ENCODE measurements at regions not wholly inside any gene's neighbourhood (a gene's known extent, or its start where the extent isn't known, plus 50 kb on each side); places are given as distances from the start of the nearest gene placed in this dataset.

DNA sequence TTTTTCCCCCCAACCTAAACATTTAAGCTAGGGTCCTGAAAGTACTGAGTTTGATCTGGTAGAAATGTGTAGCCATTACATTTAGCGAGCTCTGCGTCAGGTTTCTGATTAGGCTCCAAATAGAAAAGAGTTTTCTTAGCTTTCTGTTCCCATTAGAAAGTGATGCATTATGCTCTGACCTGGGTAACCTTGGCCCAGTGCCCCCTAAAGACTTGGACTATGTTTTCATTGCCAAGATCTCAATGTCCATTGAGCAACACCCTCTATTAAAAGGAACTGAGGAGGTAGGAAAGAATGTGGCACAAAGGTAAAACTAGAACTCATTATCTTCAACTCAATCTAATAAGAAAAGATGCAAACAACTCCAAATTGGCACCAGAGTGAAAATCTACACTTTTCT is 358.9 kb upstream of the PCSK5 start:
- H3K4me1 ChIP-seq (ENCODE audit: control insufficient read depth in 1 of 2, insufficient read depth in 2 of 2, low read length in 2 of 2), result no peaks in the 10 kb centered on the region
- H3K36me3 ChIP-seq (ENCODE audit: control insufficient read depth in 1 of 2, insufficient read depth in 2 of 2, low read length in 2 of 2), result no peaks in the 10 kb centered on the region
- H3K9me3 ChIP-seq (ENCODE audit: insufficient read depth, low read depth, low read length), result no peaks in the 10 kb centered on the region
- H3K79me1 ChIP-seq (ENCODE audit: low read length), result no peaks in the 10 kb centered on the region
- H3K27ac ChIP-seq (ENCODE audit: low read depth, low read length), result no peak overlapping the region
- H2BK12ac ChIP-seq (ENCODE audit: low read length), result no peak overlapping the region
- DNase-seq, result no peak
- no peak overlapping the region for H2BK120ac ChIP-seq (ENCODE audit: insufficient read depth, low read length, poor library complexity)
- no peak overlapping the region for H3K4ac ChIP-seq (ENCODE audit: low read depth, low read length)
- no peak overlapping the region for H3K4me2 ChIP-seq (ENCODE audit: low read length)
- no peak overlapping the region for H2AFZ ChIP-seq (ENCODE audit: insufficient read depth, low read length, poor library complexity)
- no peaks in the 10 kb centered on the region for H3K79me2 ChIP-seq (ENCODE audit: control insufficient read depth, insufficient read depth, low read length, poor library complexity)
- H3K18ac ChIP-seq (ENCODE audit: low read length), result no peak overlapping the region
- no peak overlapping the region for H3K23ac ChIP-seq (ENCODE audit: low read length)
- no peak overlapping the region for H3K14ac ChIP-seq (ENCODE audit: low read length)
- WGBS (ENCODE audit: extremely low coverage, insufficient coverage, insufficient read length), result no CpG with 5 or more reads among the region's 2 CpGs
- no peak overlapping the region for H3K9ac ChIP-seq (ENCODE audit: low read length)
- no peak overlapping the region for H4K91ac ChIP-seq (ENCODE audit: low read depth, low read length)
- H4K8ac ChIP-seq (ENCODE audit: low read depth, low read length), result no peak overlapping the region
- no peak overlapping the region for H2AK5ac ChIP-seq (ENCODE audit: low read length)
- no peak overlapping the region for H4K12ac ChIP-seq (ENCODE audit: low read depth, low read length)
- H3K27me3 ChIP-seq (ENCODE audit: insufficient read depth, low read length), result no peaks in the 10 kb centered on the region
- H3K4me3 ChIP-seq (ENCODE audit: low read depth, low read length), result no peak overlapping the region
- no peak overlapping the region for H2BK5ac ChIP-seq (ENCODE audit: low read depth, low read length, poor library complexity)

DNA sequence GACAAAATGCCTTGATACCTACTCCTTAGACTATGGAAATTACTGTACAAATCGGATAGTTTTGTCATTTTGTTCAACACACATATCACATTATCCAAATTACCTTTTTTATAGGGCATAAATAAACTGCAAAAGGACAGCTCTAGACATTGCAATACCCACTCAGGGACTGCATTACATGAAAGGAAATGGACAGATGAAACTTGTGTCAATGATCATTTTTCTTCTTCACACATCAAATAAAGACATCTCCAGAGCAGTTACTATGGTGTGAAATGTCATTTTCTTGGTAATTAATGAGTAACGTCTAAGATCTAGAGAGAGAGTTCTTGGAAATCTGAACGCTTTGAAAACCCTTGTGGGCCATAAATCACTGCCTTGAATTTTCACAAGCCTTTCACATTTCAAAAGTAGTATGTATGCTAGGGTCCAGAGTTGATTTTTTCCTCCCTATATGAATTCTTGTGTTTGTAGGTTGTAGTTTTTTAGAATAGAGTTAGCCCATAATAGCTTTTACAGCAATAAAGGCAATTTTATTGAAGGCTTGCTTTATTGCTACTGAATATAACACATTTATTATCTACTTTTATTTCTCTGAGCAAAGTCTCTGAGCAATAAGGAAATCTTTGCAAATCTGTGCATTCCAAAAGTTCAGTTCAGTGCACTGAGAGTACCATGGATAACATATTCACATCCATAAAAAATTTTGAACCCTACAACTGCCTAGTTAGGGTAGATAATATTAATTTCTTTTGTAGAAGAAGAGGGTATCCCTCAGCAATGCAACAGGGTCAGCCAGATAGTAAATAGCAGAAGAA is 358.0 kb upstream of the PCSK5 start:
- Histone ChIP-seq H3K9me3 (ENCODE audit: insufficient read depth, low read depth, low read length) (no peaks in the 10 kb centered on the region), H3K36me3 (ENCODE audit: control insufficient read depth in 1 of 2, insufficient read depth in 2 of 2, low read length in 2 of 2) (no peaks in the 10 kb centered on the region), H4K91ac (ENCODE audit: low read depth, low read length) (no peak overlapping the region), H3K4me3 (ENCODE audit: low read depth, low read length) (no peak overlapping the region), H3K18ac (ENCODE audit: low read length) (no peak overlapping the region), H3K79me2 (ENCODE audit: control insufficient read depth, insufficient read depth, low read length, poor library complexity) (no peaks in the 10 kb centered on the region), H3K9ac (ENCODE audit: low read length) (no peak overlapping the region), H3K14ac (ENCODE audit: low read length) (no peak overlapping the region), H2AK5ac (ENCODE audit: low read length) (no peak overlapping the region), H2BK12ac (ENCODE audit: low read length) (no peak overlapping the region), H3K27me3 (ENCODE audit: insufficient read depth, low read length) (no peaks in the 10 kb centered on the region), H4K8ac (ENCODE audit: low read depth, low read length) (no peak overlapping the region), H3K4me1 (ENCODE audit: control insufficient read depth in 1 of 2, insufficient read depth in 2 of 2, low read length in 2 of 2) (no peaks in the 10 kb centered on the region), H4K12ac (ENCODE audit: low read depth, low read length) (no peak overlapping the region), H2BK120ac (ENCODE audit: insufficient read depth, low read length, poor library complexity) (no peak overlapping the region), H3K27ac (ENCODE audit: low read depth, low read length) (no peak overlapping the region), H3K23ac (ENCODE audit: low read length) (no peak overlapping the region), H3K4ac (ENCODE audit: low read depth, low read length) (no peak overlapping the region), H3K79me1 (ENCODE audit: low read length) (no peaks in the 10 kb centered on the region), H2AFZ (ENCODE audit: insufficient read depth, low read length, poor library complexity) (no peak overlapping the region), H2BK5ac (ENCODE audit: low read depth, low read length, poor library complexity) (no peak overlapping the region), H3K4me2 (ENCODE audit: low read length) (no peak overlapping the region)
- WGBS (ENCODE audit: extremely low coverage, insufficient coverage, insufficient read length), result no CpG with 5 or more reads among the region's 3 CpGs
- no peak for DNase-seq

DNA sequence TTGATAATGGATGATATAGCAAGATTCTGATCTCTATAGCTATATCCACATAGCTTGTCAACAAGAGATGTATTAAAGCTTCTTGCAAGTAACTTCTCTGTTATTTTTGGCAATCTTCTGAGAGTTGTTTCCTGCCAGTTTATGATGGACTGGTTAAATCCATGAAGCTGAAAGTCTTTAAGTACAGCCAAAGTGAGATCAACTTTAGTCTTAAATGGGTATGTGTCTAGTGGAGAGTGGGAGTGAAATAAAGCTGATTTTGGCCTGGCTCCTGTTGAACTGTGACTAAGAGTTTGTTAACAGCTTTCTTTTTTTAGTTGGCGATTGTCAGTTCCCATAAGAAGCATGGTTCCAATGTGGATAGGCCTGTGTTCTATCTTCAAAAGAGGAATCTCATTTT is 350.9 kb upstream of the PCSK5 start:
- H3K4me3 ChIP-seq (ENCODE audit: low read depth, low read length), result no peak overlapping the region
- no peak overlapping the region for H3K4ac ChIP-seq (ENCODE audit: low read depth, low read length)
- no peak overlapping the region for H4K8ac ChIP-seq (ENCODE audit: low read depth, low read length)
- H3K79me1 ChIP-seq (ENCODE audit: low read length), result no peaks in the 10 kb centered on the region
- no peaks in the 10 kb centered on the region for H3K27me3 ChIP-seq (ENCODE audit: insufficient read depth, low read length)
- no peaks in the 10 kb centered on the region for H3K36me3 ChIP-seq (ENCODE audit: control insufficient read depth in 1 of 2, insufficient read depth in 2 of 2, low read length in 2 of 2)
- H2BK5ac ChIP-seq (ENCODE audit: low read depth, low read length, poor library complexity), result no peak overlapping the region
- H4K91ac ChIP-seq (ENCODE audit: low read depth, low read length), result no peak overlapping the region
- H2BK120ac ChIP-seq (ENCODE audit: insufficient read depth, low read length, poor library complexity), result no peak overlapping the region
- no peak overlapping the region for H3K14ac ChIP-seq (ENCODE audit: low read length)
- no peak overlapping the region for H3K9ac ChIP-seq (ENCODE audit: low read length)
- no peak overlapping the region for H2AFZ ChIP-seq (ENCODE audit: insufficient read depth, low read length, poor library complexity)
- no peak overlapping the region for H3K4me2 ChIP-seq (ENCODE audit: low read length)
- no peak overlapping the region for H2BK12ac ChIP-seq (ENCODE audit: low read length)
- H3K18ac ChIP-seq (ENCODE audit: low read length), result no peak overlapping the region
- H3K79me2 ChIP-seq (ENCODE audit: control insufficient read depth, insufficient read depth, low read length, poor library complexity), result no peaks in the 10 kb centered on the region
- no peak overlapping the region for H3K27ac ChIP-seq (ENCODE audit: low read depth, low read length)
- no peak overlapping the region for H3K23ac ChIP-seq (ENCODE audit: low read length)
- H2AK5ac ChIP-seq (ENCODE audit: low read length), result no peak overlapping the region
- no peak overlapping the region for H4K12ac ChIP-seq (ENCODE audit: low read depth, low read length)
- peaks cover 0 to 8% of the 10 kb centered on the region in 2 experiments for H3K4me1 ChIP-seq (ENCODE audit: control insufficient read depth in 1 of 2, insufficient read depth in 2 of 2, low read length in 2 of 2)
- WGBS (ENCODE audit: extremely low coverage, insufficient coverage, insufficient read length), result no CpG with 5 or more reads among the region's 1 CpG
- H3K9me3 ChIP-seq (ENCODE audit: insufficient read depth, low read depth, low read length), result no peaks in the 10 kb centered on the region
- DNase-seq, result no peak

DNA sequence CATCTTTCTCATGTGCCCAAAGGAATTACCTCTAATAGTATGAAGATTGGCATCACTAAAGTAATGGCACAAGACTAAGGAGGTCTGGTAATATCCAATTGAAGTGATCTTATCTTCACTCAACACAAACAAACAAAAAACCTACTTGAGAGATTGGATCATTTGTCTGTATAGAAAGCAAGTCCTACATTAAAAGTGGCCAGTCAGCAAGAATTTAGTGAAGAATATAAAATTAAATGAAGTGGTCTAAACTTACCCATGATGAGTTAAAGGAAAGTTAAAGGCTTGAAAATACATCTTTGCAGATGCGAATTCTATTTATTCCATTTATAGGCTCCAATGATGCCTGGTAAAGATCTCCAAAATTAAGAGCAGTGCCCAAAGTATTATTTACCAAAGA is 350.3 kb upstream of the PCSK5 start:
- Histone ChIP-seq H3K9ac (ENCODE audit: low read length) (no peak overlapping the region), H4K91ac (ENCODE audit: low read depth, low read length) (no peak overlapping the region), H3K79me2 (ENCODE audit: control insufficient read depth, insufficient read depth, low read length, poor library complexity) (no peaks in the 10 kb centered on the region), H2BK5ac (ENCODE audit: low read depth, low read length, poor library complexity) (no peak overlapping the region), H3K14ac (ENCODE audit: low read length) (no peak overlapping the region), H3K4me1 (ENCODE audit: control insufficient read depth in 1 of 2, insufficient read depth in 2 of 2, low read length in 2 of 2) (peaks cover 0 to 9% of the 10 kb centered on the region in 2 experiments), H3K9me3 (ENCODE audit: insufficient read depth, low read depth, low read length) (no peaks in the 10 kb centered on the region), H4K8ac (ENCODE audit: low read depth, low read length) (no peak overlapping the region), H3K4ac (ENCODE audit: low read depth, low read length) (no peak overlapping the region), H3K4me2 (ENCODE audit: low read length) (no peak overlapping the region), H2BK120ac (ENCODE audit: insufficient read depth, low read length, poor library complexity) (no peak overlapping the region), H2AFZ (ENCODE audit: insufficient read depth, low read length, poor library complexity) (no peak overlapping the region), H3K79me1 (ENCODE audit: low read length) (no peaks in the 10 kb centered on the region), H2AK5ac (ENCODE audit: low read length) (no peak overlapping the region), H3K27me3 (ENCODE audit: insufficient read depth, low read length) (no peaks in the 10 kb centered on the region), H3K23ac (ENCODE audit: low read length) (no peak overlapping the region), H4K12ac (ENCODE audit: low read depth, low read length) (no peak overlapping the region), H3K18ac (ENCODE audit: low read length) (no peak overlapping the region), H3K4me3 (ENCODE audit: low read depth, low read length) (no peak overlapping the region), H3K36me3 (ENCODE audit: control insufficient read depth in 1 of 2, insufficient read depth in 2 of 2, low read length in 2 of 2) (no peaks in the 10 kb centered on the region), H3K27ac (ENCODE audit: low read depth, low read length) (no peak overlapping the region), H2BK12ac (ENCODE audit: low read length) (no peak overlapping the region)
- DNase-seq, result no peak
- no CpG with 5 or more reads among the region's 1 CpG for WGBS (ENCODE audit: extremely low coverage, insufficient coverage, insufficient read length)

Measured in trophoblast cell (in vitro differentiated cells and primary cell).